Neuron (in vitro differentiated cells): ENCODE measurements at regions not wholly inside any gene's neighbourhood (a gene's known extent, or its start where the extent isn't known, plus 50 kb on each side); places are given as distances from the start of the nearest gene placed in this dataset.

Source experiments
- H2AFZ ChIP-seq: one replicate; pipeline ENCODE4 v1.6.1; 2013; ENCODE audit warnings: low read depth, mild to moderate bottlenecking, inconsistent platforms, low read length, moderate library complexity
- H3K27me3 ChIP-seq: one replicate; pipeline ENCODE4 v1.6.1; 2013; ENCODE audit warnings: low read length; ENCODE audit not compliant: insufficient read depth
- H3K36me3 ChIP-seq: one replicate; pipeline ENCODE4 v1.6.1; 2013; ENCODE audit warnings: low read length; ENCODE audit not compliant: insufficient read depth
- H3K4me1 ChIP-seq: one replicate; pipeline ENCODE4 v1.6.1; 2013; ENCODE audit warnings: low read length; ENCODE audit not compliant: insufficient read depth
- H3K4me3 ChIP-seq: 2 replicates; pipeline ENCODE4 v1.5.1; 2013; ENCODE audit warnings: mild to moderate bottlenecking, low read length, moderate library complexity
- H3K9me3 ChIP-seq: one replicate; pipeline ENCODE4 v1.6.1; 2013; ENCODE audit warnings: low read length

- H2AFZ ChIP-seq, result no peak overlapping the region
- peaks cover 3% of the 10 kb centered on the region for H3K4me1 ChIP-seq
- no peak overlapping the region for H3K4me3 ChIP-seq
- no peaks in the 10 kb centered on the region for H3K9me3 ChIP-seq
- H3K36me3 ChIP-seq, result no peaks in the 10 kb centered on the region
- H3K27me3 ChIP-seq, result no peaks in the 10 kb centered on the region
These were observed 621.0 kb upstream of the CXADR start for GRCh38 chr21:16891821-16892220.

- Histone ChIP-seq H3K4me1 (peaks cover 16% of the 10 kb centered on the region), H3K27me3 (no peaks in the 10 kb centered on the region), H3K9me3 (no peaks in the 10 kb centered on the region), H3K4me3 (no peak overlapping the region), H3K36me3 (no peaks in the 10 kb centered on the region), H2AFZ (no peak overlapping the region)
These were observed 612.2 kb upstream of the CXADR start for GRCh38 chr21:16900685-16901084.

GRCh38 chr21:16908077-16908476 is 604.8 kb upstream of the CXADR start:
- Histone ChIP-seq H2AFZ (no peak overlapping the region), H3K4me3 (no peak overlapping the region), H3K36me3 (no peaks in the 10 kb centered on the region), H3K9me3 (no peaks in the 10 kb centered on the region), H3K4me1 (no peaks in the 10 kb centered on the region), H3K27me3 (no peaks in the 10 kb centered on the region)

GRCh38 chr21:16910435-16911165 is 602.2 kb upstream of the CXADR start:
- H3K27me3 ChIP-seq, result no peaks in the 10 kb centered on the region
- no peaks in the 10 kb centered on the region for H3K9me3 ChIP-seq
- no peak overlapping the region for H3K4me3 ChIP-seq
- H3K36me3 ChIP-seq, result no peaks in the 10 kb centered on the region
- H2AFZ ChIP-seq, result no peak overlapping the region
- H3K4me1 ChIP-seq, result no peaks in the 10 kb centered on the region

- Histone ChIP-seq H3K36me3 (no peaks in the 10 kb centered on the region), H2AFZ (no peak overlapping the region), H3K9me3 (no peaks in the 10 kb centered on the region), H3K4me1 (no peaks in the 10 kb centered on the region), H3K27me3 (no peaks in the 10 kb centered on the region), H3K4me3 (no peak overlapping the region)
These were observed 601.7 kb upstream of the CXADR start for GRCh38 chr21:16911166-16911607.

GRCh38 chr21:16912075-16912474 is 600.8 kb upstream of the CXADR start:
- Histone ChIP-seq H2AFZ (no peak overlapping the region), H3K4me3 (no peak overlapping the region), H3K27me3 (no peaks in the 10 kb centered on the region), H3K36me3 (no peaks in the 10 kb centered on the region), H3K9me3 (no peaks in the 10 kb centered on the region), H3K4me1 (no peaks in the 10 kb centered on the region)

GRCh38 chr21:16913010-16913409 is 599.8 kb upstream of the CXADR start:
- Histone ChIP-seq H3K4me3 (no peak overlapping the region), H3K9me3 (no peaks in the 10 kb centered on the region)

GRCh38 chr21:16928439-16928838 is 584.4 kb upstream of the CXADR start:
- no peaks in the 10 kb centered on the region for H3K36me3 ChIP-seq
- no peaks in the 10 kb centered on the region for H3K27me3 ChIP-seq

More at GRCh38 chr21:16913010-16913409, 599.8 kb upstream of the CXADR start:
- H3K36me3 ChIP-seq, result no peaks in the 10 kb centered on the region
- H2AFZ ChIP-seq, result no peak overlapping the region
- H3K27me3 ChIP-seq, result no peaks in the 10 kb centered on the region
- H3K4me1 ChIP-seq, result no peaks in the 10 kb centered on the region

GRCh38 chr21:16932314-16932713 is 580.5 kb upstream of the CXADR start:
- Histone ChIP-seq H3K36me3 (no peaks in the 10 kb centered on the region), H3K4me3 (no peak overlapping the region), H2AFZ (no peak overlapping the region), H3K9me3 (no peaks in the 10 kb centered on the region), H3K4me1 (no peaks in the 10 kb centered on the region), H3K27me3 (no peaks in the 10 kb centered on the region)

More at GRCh38 chr21:16928439-16928838, 584.4 kb upstream of the CXADR start:
- Histone ChIP-seq H3K9me3 (no peaks in the 10 kb centered on the region), H3K4me3 (no peak overlapping the region), H2AFZ (no peak overlapping the region), H3K4me1 (no peaks in the 10 kb centered on the region)

- Histone ChIP-seq H3K9me3 (no peaks in the 10 kb centered on the region), H3K4me3 (no peak overlapping the region), H3K4me1 (no peaks in the 10 kb centered on the region), H2AFZ (no peak overlapping the region), H3K36me3 (no peaks in the 10 kb centered on the region), H3K27me3 (no peaks in the 10 kb centered on the region)
These were observed 570.1 kb upstream of the CXADR start for GRCh38 chr21:16942703-16943102.

- H2AFZ ChIP-seq, result no peak overlapping the region
- H3K36me3 ChIP-seq, result no peaks in the 10 kb centered on the region
These were observed 569.6 kb upstream of the CXADR start for GRCh38 chr21:16943231-16943630.

GRCh38 chr21:16945580-16945979 is 567.3 kb upstream of the CXADR start:
- no peaks in the 10 kb centered on the region for H3K9me3 ChIP-seq
- H3K4me1 ChIP-seq, result no peaks in the 10 kb centered on the region
- H2AFZ ChIP-seq, result no peak overlapping the region
- no peaks in the 10 kb centered on the region for H3K36me3 ChIP-seq
- H3K4me3 ChIP-seq, result no peak overlapping the region
- H3K27me3 ChIP-seq, result no peaks in the 10 kb centered on the region

More at GRCh38 chr21:16943231-16943630, 569.6 kb upstream of the CXADR start:
- no peaks in the 10 kb centered on the region for H3K27me3 ChIP-seq
- no peaks in the 10 kb centered on the region for H3K4me1 ChIP-seq
- no peak overlapping the region for H3K4me3 ChIP-seq
- H3K9me3 ChIP-seq, result no peaks in the 10 kb centered on the region

GRCh38 chr21:16956824-16957223 is 556.0 kb upstream of the CXADR start:
- no peak overlapping the region for H3K4me3 ChIP-seq
- H3K27me3 ChIP-seq, result no peaks in the 10 kb centered on the region
- no peak overlapping the region for H2AFZ ChIP-seq
- H3K36me3 ChIP-seq, result no peaks in the 10 kb centered on the region
- H3K9me3 ChIP-seq, result no peaks in the 10 kb centered on the region
- H3K4me1 ChIP-seq, result peaks cover 11% of the 10 kb centered on the region

- Histone ChIP-seq H3K9me3 (no peaks in the 10 kb centered on the region), H3K4me3 (no peak overlapping the region), H3K36me3 (no peaks in the 10 kb centered on the region), H3K4me1 (no peaks in the 10 kb centered on the region), H3K27me3 (no peaks in the 10 kb centered on the region), H2AFZ (no peak overlapping the region)
These were observed 547.4 kb upstream of the CXADR start for GRCh38 chr21:16965424-16965823.
